Transverse colon (tissue), 4 donors: ENCODE measurements at regions not wholly inside any gene's neighbourhood (a gene's known extent, or its start where the extent isn't known, plus 50 kb on each side); places are given as distances from the start of the nearest gene placed in this dataset.

Source experiments
- EP300 ChIP-seq: sonication (generic); formaldehyde crosslinking; IDR thresholded peaks from one replicate; pipeline ENCODE4 v1.6.1; 2017; ENCODE audit warnings: antibody characterized with exemption, low read depth
- POLR2A ChIP-seq: fragments of 450-650 bp; IDR thresholded peaks from one replicate; pipeline ENCODE4 v1.6.1; 2016; ENCODE audit warnings: antibody characterized with exemption, mild to moderate bottlenecking, moderate library complexity
- POLR2AphosphoS5 ChIP-seq, 3 donors: sonication (generic); formaldehyde crosslinking; IDR thresholded peaks; one replicate each; pipeline ENCODE4 v1.6.1; 2016; ENCODE audit warnings: antibody characterized with exemption in 3 of 3
- TF ChIP-seq, protein P1 (sequence below), 5 experiments: fragments of 200-600 bp in 3 of 5; fragments of 450-650 bp in 2 of 5; sonication (generic) in 3 of 5; IDR thresholded peaks; 1 replicate in 2 of 5; 2 replicates in 3 of 5; pipeline ENCODE4 v1.5.1; 2016 to 2017; ENCODE audit warnings: antibody characterized with exemption in 5 of 5, inconsistent platforms in 3 of 5, mild to moderate bottlenecking in 2 of 5, moderate library complexity in 1 of 5

GRCh38 chr12:124114316-124114715 lies 141.3 kb downstream of the ZNF664 start:
- TF ChIP-seq, protein P1, sequence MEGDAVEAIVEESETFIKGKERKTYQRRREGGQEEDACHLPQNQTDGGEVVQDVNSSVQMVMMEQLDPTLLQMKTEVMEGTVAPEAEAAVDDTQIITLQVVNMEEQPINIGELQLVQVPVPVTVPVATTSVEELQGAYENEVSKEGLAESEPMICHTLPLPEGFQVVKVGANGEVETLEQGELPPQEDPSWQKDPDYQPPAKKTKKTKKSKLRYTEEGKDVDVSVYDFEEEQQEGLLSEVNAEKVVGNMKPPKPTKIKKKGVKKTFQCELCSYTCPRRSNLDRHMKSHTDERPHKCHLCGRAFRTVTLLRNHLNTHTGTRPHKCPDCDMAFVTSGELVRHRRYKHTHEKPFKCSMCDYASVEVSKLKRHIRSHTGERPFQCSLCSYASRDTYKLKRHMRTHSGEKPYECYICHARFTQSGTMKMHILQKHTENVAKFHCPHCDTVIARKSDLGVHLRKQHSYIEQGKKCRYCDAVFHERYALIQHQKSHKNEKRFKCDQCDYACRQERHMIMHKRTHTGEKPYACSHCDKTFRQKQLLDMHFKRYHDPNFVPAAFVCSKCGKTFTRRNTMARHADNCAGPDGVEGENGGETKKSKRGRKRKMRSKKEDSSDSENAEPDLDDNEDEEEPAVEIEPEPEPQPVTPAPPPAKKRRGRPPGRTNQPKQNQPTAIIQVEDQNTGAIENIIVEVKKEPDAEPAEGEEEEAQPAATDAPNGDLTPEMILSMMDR (IDR thresholded peaks at IDR 0.05): no peak
- no peak for TF ChIP-seq POLR2AphosphoS5 (IDR thresholded peaks at IDR 0.05)
- no peak for TF ChIP-seq POLR2A
- TF ChIP-seq EP300: no peak
